ENCODE measurements at regions not wholly inside any gene's neighbourhood (a gene's known extent, or its start where the extent isn't known, plus 50 kb on each side); places are given as distances from the start of the nearest gene placed in this dataset.
"Not testable (repeated sequence)": the region's sequence is repeated elsewhere in the genome, so short reads cannot be mapped to it uniquely, and the experiment has no call there.

DNA sequence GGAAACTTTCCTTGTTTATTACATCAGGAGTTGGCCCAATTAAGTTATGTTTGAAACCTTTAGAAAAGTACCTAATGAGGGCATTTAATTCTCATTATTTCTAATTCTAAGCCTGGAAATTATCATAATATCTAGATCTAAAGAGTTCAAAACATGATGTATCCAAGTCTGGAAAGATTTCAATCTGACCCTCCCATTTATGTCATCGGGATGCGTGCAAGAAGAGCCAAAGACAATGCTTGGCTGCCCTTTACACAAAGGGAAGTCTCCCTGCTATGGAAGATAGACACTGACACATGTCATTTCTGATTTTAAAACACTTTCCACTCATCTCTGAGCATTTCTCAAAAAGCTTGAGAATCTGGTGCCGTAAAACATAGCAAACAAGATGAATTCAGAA, 222.4 kb downstream of the ANTXR2 start:
- DNase-seq (ENCODE audit: low spot score): no peak

- DNase-seq (ENCODE audit: low spot score): no peak
These were observed 224.7 kb downstream of the ANTXR2 start for GRCh38 chr4:79848329-79848728.

DNA sequence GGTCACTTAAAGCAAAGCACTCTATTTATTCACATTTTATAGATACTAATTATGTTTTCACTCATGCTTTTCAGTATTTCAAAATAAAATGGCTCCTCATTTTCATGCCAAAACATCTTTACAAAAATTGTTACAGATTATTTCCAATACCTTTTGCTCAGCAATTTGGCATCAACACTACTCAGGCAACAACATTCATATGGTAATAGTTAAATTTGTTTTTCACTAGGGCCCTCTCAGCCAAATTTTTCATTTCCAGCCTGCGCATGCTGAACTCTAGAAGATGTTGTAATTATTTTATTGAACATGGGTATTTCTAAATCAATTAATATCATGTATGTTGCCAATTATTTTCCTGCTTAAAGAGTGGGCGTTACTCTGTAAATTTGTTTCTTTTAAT, 225.6 kb downstream of the ANTXR2 start:
- DNase-seq (ENCODE audit: low spot score): no peak

DNA sequence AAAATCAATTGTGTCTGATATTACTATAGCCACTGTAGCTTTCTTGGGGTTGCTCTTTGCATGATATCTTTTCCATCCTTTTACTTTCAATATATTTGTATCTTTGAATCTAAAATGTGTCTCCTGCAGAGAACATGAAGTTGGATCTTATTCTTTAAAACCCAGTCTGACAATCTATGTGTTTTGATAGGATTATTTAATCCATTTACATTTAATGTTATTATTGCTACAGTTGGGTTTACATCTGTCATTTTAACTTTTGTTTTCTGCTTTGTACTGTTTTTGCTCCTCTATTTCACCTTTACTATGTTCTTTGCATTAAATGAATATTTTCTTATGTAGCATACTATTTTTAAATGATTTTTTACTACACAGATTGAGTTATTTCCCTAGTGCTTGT, 230.9 kb downstream of the ANTXR2 start:
- no peak for DNase-seq (ENCODE audit: low spot score)

GRCh38 chr4:79833857-79834256, 239.2 kb downstream of the ANTXR2 start:
- DNase-seq (ENCODE audit: low spot score): no peak

GRCh38 chr4:79831701-79832514, 241.1 kb downstream of the ANTXR2 start:
- DNase-seq (ENCODE audit: low spot score): no peak

DNA sequence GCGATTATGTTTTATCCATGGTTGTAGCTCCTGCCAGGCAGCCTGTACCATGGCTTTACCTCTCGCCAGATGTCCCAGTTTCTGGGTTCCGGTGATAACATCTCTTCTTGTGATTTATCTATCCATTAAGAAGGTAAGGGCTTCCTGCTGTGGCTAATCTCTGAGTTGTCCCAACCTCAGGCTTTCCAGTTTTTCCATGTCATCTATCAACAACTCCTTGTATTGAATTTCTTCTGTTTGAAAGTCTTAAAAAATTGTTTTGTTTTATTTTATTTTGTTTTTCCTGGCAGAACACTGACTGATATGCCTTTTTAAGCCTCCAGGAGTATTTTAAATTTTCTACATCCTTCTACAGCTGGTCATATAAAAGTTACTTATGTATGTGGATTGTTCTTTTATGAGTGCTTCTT, 241.9 kb downstream of the ANTXR2 start:
- no peak for DNase-seq (ENCODE audit: low spot score)

- no peak for DNase-seq (ENCODE audit: low spot score)
These were observed 245.7 kb downstream of the ANTXR2 start for GRCh38 chr4:79827283-79827682.

GRCh38 chr4:79823148-79823763, 249.8 kb downstream of the ANTXR2 start:
- no peak for DNase-seq (ENCODE audit: low spot score)

DNA sequence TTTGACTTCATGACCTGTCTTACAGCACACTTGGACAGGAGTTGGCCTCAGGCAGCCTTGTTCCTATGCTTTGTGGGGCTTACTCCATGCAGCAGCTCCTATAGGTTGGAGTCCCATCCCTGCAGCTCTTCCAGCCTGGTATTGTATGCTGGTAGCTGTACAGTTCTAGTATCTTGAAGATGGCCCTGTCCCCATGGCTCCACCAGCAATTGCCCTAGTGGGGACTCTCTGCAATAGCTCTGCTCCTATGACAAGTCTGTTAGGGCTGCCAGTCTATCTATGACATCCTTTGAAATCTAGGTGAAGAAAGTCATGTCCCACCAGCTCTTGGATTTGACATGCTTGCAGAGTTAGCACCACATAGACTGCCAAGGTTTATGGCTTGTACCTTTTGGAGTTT, 252.6 kb downstream of the ANTXR2 start:
- peak; percentile 28 for DNase-seq (ENCODE audit: low spot score)

DNA sequence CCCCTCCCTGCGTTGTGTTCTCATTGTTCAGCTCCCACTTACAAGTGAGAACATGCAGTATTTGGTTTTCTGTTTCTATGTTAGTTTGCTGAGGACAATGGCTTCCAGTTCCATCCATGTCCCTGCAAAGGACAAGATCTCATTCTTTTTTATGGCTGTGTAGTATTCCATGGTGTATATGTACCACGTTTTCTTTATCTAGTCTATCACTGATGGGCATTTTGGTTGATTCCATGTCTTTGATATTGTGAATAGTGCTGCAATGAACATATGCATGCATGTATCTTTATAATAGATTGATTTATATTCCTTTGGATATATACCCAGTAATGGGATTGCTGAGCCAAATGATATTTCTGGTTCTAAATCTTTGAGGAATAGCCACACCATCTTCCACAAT, 265.1 kb downstream of the ANTXR2 start:
- DNase-seq (ENCODE audit: low spot score): not testable (repeated sequence)

DNA sequence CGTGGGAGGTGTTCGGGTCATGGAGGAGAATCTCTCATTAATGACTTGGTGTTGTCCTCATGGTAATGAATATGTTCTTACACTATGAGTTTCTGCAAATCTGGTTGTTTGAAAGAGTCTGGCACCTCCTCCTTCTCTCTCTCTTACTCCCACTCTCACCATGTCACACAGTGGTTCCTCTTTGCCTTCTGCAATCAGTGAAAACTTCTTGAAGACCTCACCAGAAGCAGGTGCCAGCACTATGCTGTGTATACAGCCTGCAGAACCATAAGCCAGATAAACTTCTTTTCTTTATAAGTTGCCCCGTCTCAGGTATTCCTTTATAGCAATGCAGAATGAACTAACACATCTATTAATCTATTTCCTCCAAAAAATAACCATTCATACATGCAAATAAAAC, 275.0 kb downstream of the ANTXR2 start:
- DNase-seq (ENCODE audit: low spot score): no peak

- DNase-seq (ENCODE audit: low spot score): no peak
These were observed 276.1 kb downstream of the ANTXR2 start for GRCh38 chr4:79796948-79797347.

DNA sequence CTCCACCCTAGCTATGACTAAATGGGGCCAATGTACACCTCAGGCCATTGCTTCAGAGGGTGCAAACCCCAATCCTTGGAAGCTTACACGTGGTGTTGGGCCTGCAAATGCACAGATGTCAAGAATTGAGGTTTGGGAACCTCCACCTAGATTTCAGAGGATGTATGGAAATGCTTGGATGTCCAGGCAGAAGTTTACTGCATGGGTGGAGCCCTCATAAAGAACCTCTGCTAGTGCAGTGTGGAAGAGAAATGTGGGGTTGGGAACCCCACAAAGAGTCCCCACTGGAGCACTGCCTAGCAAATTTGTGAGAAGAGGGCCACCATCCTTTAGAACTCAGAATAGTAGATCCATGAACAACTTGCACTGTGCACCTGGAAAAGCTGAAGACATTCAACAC, 284.1 kb downstream of the ANTXR2 start:
- DNase-seq (ENCODE audit: low spot score): no peak

DNA sequence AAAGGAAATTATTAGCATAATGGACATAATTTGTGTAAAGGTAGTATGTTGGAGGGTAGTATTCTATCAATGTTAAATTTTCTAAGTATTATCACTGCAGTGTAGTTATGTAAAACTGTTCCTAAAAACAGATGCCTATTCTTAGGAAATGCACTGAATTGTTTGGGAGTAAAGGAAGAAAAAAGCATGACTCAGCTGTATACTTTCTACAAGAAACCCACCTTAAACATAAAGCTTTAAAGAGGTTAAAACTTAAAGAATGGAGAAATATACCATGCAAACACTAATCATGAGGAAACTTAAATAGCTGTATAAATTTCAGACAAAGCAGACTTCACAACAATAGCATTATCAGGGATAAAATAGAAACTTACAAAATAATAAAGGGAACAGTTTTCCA, 292.9 kb downstream of the ANTXR2 start:
- no peak for DNase-seq (ENCODE audit: low spot score)

- DNase-seq (ENCODE audit: low spot score): no peak
These were observed 300.5 kb downstream of the ANTXR2 start for GRCh38 chr4:79772510-79772909.

- no peak for DNase-seq (ENCODE audit: low spot score)
These were observed 308.9 kb downstream of the ANTXR2 start for GRCh38 chr4:79764120-79764519.

GRCh38 chr4:79763486-79764075, 309.4 kb downstream of the ANTXR2 start:
- no peak for DNase-seq (ENCODE audit: low spot score)

DNA sequence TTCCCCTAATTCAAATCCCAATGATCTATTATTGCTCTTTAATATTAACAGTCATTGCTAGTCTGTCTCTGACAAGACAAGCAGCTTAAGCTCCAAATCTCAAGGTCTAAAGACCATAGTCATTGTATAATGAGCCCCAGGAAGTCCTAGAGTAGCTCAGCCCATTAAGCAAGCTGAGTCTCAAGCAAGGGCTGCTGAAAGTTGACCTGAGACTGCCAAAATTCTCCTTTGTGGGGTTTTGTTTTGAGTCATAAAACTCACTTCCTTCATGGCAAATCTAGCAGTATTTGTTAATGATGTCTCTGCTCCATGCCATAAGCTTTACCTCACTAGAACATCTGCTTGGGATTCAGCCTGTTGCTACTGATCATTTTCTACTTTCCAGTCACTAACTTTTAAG, 313.2 kb downstream of the ANTXR2 start:
- DNase-seq (ENCODE audit: low spot score): no peak

DNA sequence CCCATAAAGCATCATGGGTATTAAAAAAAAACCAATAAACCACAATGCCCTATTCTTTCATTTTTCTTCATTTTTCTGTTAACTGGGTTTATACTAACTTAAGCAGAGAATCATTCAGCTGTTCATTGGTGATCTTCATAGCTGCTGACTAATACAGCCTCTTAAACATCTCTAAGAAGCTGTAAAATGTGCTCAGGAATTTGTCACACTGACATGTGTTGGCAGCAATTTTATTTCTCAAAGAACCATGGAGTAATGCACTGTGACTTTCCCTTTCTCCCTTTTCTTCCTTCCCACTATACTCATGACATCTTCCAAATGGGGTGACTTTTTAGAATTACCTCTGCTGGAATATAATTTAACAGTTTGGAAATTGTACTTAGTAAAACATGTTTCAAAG, 315.4 kb downstream of the ANTXR2 start:
- DNase-seq (ENCODE audit: low spot score): no peak

GRCh38 chr4:79756140-79756895, 316.7 kb downstream of the ANTXR2 start:
- no peak for DNase-seq (ENCODE audit: low spot score)

DNA sequence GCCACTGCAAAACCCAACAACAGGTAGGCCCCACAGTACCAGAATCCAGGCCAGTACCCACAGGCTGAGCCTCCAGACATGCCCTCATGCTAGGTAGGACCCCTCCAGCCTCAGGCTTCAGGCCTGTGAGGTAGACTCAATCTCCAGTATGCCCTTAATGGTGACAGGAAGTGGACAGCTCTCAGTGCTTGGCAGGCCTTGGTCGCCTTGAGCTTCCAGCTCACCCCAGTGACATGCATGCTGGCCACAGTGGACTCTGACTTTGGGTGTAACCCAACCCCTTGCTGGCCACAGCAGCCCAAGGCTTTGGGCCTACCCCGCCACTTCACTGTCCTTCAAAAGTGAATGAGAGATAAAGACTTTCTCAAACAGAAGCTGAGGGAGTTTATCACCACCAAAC, 324.2 kb downstream of the ANTXR2 start:
- DNase-seq (ENCODE audit: low spot score): no peak

GRCh38 chr4:79747252-79747651, 325.8 kb downstream of the ANTXR2 start:
- no peak for DNase-seq (ENCODE audit: low spot score)

All from NAMALWA (cell line).